ENCODE measurements at regions not wholly inside any gene's neighbourhood (a gene's known extent, or its start where the extent isn't known, plus 50 kb on each side); places are given as distances from the start of the nearest gene placed in this dataset.

DNA sequence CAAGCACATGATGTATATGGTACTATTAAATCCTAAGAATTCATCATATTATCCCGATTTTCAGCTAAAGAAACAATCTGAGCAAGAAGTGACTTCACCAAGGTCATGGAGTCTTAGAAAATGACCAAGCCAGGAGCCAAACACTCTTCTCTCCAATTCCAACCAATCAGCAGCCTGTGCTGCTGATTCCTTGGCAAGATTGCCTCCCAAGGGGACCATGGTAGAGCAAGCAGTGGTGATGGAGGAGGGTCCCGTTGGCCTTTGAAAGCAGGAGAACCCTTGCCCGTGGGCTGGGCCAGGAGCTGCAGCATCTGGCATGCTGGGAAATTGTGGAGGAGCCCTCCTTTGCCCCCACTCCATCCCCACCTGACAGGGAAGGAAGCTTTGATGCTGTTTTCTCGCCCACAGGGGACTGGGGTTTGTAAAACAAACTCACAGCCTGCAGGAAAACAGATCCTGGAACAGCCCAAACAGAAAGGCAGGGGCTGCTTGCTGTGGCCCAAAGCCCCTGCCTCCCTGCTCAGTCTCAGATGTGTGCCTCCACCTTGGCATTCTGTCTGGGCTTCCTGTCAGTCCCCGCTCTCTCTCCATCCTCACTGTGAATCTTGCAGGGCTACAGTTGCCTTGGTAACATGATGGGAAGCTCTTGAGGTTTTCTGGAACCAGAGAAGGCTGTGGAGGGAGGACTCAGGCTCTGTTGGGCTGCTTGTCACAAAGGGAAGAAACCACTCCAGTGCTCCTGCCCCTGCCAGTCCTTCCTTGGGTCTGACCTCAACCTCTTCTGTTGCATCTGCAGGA is 70.8 kb upstream of the HSPA9 start (continued):
- TF ChIP-seq, protein P1, sequence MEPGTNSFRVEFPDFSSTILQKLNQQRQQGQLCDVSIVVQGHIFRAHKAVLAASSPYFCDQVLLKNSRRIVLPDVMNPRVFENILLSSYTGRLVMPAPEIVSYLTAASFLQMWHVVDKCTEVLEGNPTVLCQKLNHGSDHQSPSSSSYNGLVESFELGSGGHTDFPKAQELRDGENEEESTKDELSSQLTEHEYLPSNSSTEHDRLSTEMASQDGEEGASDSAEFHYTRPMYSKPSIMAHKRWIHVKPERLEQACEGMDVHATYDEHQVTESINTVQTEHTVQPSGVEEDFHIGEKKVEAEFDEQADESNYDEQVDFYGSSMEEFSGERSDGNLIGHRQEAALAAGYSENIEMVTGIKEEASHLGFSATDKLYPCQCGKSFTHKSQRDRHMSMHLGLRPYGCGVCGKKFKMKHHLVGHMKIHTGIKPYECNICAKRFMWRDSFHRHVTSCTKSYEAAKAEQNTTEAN (CRISPR knock-in tag; IDR thresholded peaks at IDR 0.05): no peak
- TF ChIP-seq, protein P2, sequence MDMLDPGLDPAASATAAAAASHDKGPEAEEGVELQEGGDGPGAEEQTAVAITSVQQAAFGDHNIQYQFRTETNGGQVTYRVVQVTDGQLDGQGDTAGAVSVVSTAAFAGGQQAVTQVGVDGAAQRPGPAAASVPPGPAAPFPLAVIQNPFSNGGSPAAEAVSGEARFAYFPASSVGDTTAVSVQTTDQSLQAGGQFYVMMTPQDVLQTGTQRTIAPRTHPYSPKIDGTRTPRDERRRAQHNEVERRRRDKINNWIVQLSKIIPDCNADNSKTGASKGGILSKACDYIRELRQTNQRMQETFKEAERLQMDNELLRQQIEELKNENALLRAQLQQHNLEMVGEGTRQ (CRISPR knock-in tag; IDR thresholded peaks at IDR 0.05): no peak
- TF ChIP-seq, protein P3, sequence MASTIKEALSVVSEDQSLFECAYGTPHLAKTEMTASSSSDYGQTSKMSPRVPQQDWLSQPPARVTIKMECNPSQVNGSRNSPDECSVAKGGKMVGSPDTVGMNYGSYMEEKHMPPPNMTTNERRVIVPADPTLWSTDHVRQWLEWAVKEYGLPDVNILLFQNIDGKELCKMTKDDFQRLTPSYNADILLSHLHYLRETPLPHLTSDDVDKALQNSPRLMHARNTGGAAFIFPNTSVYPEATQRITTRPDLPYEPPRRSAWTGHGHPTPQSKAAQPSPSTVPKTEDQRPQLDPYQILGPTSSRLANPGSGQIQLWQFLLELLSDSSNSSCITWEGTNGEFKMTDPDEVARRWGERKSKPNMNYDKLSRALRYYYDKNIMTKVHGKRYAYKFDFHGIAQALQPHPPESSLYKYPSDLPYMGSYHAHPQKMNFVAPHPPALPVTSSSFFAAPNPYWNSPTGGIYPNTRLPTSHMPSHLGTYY (CRISPR knock-in tag; IDR thresholded peaks at IDR 0.05): no peak
- no peak for TF ChIP-seq FOXP1 (CRISPR knock-in tag; IDR thresholded peaks at IDR 0.05; ENCODE audit: borderline replicate concordance)
- TF ChIP-seq, protein P4, sequence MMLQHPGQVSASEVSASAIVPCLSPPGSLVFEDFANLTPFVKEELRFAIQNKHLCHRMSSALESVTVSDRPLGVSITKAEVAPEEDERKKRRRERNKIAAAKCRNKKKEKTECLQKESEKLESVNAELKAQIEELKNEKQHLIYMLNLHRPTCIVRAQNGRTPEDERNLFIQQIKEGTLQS (CRISPR knock-in tag; conservative IDR thresholded peaks at IDR 0.05): no peak

DNA sequence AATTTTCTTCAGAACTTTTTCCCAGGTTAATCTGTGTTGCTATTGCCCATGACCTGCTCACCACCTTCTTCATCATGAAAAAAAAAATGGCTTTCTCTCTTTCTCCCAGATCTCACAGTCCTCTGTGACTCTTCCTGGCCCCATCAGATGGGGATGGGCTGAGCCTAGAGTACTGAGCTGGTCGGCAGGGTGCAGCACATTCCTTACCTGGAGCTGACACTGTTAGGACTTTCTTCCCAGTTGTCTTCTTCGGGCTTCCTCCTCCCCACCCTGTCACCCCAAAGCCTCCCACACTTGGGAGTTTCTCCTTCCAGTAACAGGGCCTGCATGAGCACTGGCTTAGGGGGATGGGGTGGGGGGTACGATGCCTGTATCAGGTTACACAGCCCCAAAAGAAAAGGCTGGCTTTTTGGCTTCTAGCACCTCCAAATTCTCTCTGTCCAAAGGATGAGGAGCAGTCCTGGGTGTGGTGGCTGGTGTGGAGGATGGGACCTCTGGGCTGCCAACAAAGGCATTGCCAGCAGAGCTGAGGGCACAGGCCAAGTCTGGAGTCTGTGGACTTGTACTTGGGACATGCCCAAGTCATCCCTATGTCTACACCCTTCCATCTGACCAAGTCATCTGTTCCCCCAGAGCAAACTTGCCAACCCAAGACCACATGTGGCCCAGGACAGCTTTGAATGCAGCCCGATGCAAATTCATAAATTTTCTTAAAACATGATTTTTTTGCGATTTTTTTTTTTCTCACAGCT is 68.0 kb upstream of the HSPA9 start:
- Mint-ChIP-seq H3K27ac (no peak overlapping the region), H3K36me3 (no peaks in the 10 kb centered on the region), H3K4me1 (peaks cover 41% of the 10 kb centered on the region), H3K27me3 (ENCODE audit: low read depth) (no peaks in the 10 kb centered on the region), H3K9me3 (no peaks in the 10 kb centered on the region), H3K4me3 (no peak overlapping the region)
- DNase-seq (ENCODE audit: low spot score): no peak
- ChIA-PET POLR2A (interaction anchor here (0.7 kb wide), 1 partner anchor 59 kb away, joined by 8 read pairs; no protein-coding TSS in a partner anchor), CTCF (interaction anchor here (0.7 to 5.5 kb wide), 9 partner anchors 11 to 619 kb away, joined by 3 to 43 read pairs (median 4); no protein-coding TSS in a partner anchor)
- peak; percentile 12; the same call in 1 of the 2 replicates for ATAC-seq
- TF ChIP-seq, protein P5, sequence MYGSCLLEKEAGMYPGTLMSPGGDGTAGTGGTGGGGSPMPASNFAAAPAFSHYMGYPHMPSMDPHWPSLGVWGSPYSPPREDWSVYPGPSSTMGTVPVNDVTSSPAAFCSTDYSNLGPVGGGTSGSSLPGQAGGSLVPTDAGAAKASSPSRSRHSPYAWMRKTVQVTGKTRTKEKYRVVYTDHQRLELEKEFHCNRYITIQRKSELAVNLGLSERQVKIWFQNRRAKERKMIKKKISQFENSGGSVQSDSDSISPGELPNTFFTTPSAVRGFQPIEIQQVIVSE (CRISPR knock-in tag; IDR thresholded peaks at IDR 0.05; ENCODE audit: borderline replicate concordance): no peak
- TF ChIP-seq JAZF1 (CRISPR knock-in tag; IDR thresholded peaks at IDR 0.05) (no peak), ZNF263 (CRISPR knock-in tag; IDR thresholded peaks at IDR 0.05; ENCODE audit: low read depth) (no peak), GRHL2 (CRISPR knock-in tag; IDR thresholded peaks at IDR 0.05; ENCODE audit: insufficient replicate concordance, severe bottlenecking) (no peak), NFE2L1 (CRISPR knock-in tag; IDR thresholded peaks at IDR 0.05) (no peak), PRRX2 (CRISPR knock-in tag; IDR thresholded peaks at IDR 0.05) (no peak), SMAD3 (CRISPR knock-in tag; IDR thresholded peaks at IDR 0.05; ENCODE audit: borderline replicate concordance) (no peak), FOXP1 (CRISPR knock-in tag; IDR thresholded peaks at IDR 0.05; ENCODE audit: borderline replicate concordance) (no peak), ZNF423 (CRISPR knock-in tag; IDR thresholded peaks at IDR 0.05) (no peak), ZNF219 (CRISPR knock-in tag; IDR thresholded peaks at IDR 0.05; ENCODE audit: borderline replicate concordance) (no peak)
- TF ChIP-seq, protein P6, sequence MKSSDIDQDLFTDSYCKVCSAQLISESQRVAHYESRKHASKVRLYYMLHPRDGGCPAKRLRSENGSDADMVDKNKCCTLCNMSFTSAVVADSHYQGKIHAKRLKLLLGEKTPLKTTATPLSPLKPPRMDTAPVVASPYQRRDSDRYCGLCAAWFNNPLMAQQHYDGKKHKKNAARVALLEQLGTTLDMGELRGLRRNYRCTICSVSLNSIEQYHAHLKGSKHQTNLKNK (CRISPR knock-in tag; IDR thresholded peaks at IDR 0.05): no peak
- TF ChIP-seq, protein P1 (CRISPR knock-in tag; IDR thresholded peaks at IDR 0.05): no peak
- TF ChIP-seq, protein P7, sequence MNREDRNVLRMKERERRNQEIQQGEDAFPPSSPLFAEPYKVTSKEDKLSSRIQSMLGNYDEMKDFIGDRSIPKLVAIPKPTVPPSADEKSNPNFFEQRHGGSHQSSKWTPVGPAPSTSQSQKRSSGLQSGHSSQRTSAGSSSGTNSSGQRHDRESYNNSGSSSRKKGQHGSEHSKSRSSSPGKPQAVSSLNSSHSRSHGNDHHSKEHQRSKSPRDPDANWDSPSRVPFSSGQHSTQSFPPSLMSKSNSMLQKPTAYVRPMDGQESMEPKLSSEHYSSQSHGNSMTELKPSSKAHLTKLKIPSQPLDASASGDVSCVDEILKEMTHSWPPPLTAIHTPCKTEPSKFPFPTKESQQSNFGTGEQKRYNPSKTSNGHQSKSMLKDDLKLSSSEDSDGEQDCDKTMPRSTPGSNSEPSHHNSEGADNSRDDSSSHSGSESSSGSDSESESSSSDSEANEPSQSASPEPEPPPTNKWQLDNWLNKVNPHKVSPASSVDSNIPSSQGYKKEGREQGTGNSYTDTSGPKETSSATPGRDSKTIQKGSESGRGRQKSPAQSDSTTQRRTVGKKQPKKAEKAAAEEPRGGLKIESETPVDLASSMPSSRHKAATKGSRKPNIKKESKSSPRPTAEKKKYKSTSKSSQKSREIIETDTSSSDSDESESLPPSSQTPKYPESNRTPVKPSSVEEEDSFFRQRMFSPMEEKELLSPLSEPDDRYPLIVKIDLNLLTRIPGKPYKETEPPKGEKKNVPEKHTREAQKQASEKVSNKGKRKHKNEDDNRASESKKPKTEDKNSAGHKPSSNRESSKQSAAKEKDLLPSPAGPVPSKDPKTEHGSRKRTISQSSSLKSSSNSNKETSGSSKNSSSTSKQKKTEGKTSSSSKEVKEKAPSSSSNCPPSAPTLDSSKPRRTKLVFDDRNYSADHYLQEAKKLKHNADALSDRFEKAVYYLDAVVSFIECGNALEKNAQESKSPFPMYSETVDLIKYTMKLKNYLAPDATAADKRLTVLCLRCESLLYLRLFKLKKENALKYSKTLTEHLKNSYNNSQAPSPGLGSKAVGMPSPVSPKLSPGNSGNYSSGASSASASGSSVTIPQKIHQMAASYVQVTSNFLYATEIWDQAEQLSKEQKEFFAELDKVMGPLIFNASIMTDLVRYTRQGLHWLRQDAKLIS (CRISPR knock-in tag; IDR thresholded peaks at IDR 0.05; ENCODE audit: borderline replicate concordance): no peak
- TF ChIP-seq, protein P8, sequence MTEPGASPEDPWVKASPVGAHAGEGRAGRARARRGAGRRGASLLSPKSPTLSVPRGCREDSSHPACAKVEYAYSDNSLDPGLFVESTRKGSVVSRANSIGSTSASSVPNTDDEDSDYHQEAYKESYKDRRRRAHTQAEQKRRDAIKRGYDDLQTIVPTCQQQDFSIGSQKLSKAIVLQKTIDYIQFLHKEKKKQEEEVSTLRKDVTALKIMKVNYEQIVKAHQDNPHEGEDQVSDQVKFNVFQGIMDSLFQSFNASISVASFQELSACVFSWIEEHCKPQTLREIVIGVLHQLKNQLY (CRISPR knock-in tag; IDR thresholded peaks at IDR 0.05): no peak
